Liver (tissue), 8 donors: ENCODE measurements at regions not wholly inside any gene's neighbourhood (a gene's known extent, or its start where the extent isn't known, plus 50 kb on each side); places are given as distances from the start of the nearest gene placed in this dataset.

Experiments used
- DNase-seq: peaks from one replicate; pipeline ENCODE4 v3.0.0-alpha.2; 2017; ENCODE audit warnings: low spot score
- H3K27ac ChIP-seq, 2 donors: one replicate each; pipeline ENCODE4 v1.7.0; 2013; ENCODE audit warnings: inconsistent platforms in 2 of 2, low read length in 2 of 2, control low read depth in 1 of 2, low read depth in 1 of 2, mild to moderate bottlenecking in 1 of 2
- H3K27me3 ChIP-seq, 4 donors: one replicate each; pipeline versions ENCODE4 v1.6.1 to v1.7.0; 2013; ENCODE audit warnings: low read length in 3 of 4, inconsistent platforms in 1 of 4, mild to moderate bottlenecking in 1 of 4, moderate library complexity in 1 of 4; ENCODE audit not compliant: control insufficient read depth in 4 of 4, insufficient read depth in 4 of 4
- H3K36me3 ChIP-seq, 4 donors: one replicate each; pipeline versions ENCODE4 v1.6.1 to v1.7.0; 2013; ENCODE audit warnings: low read length in 3 of 4, mild to moderate bottlenecking in 3 of 4, low read depth in 1 of 4, moderate library complexity in 1 of 4; ENCODE audit not compliant: control insufficient read depth in 4 of 4, insufficient read depth in 3 of 4
- H3K4me1 ChIP-seq, 4 donors: one replicate each; pipeline versions ENCODE4 v1.6.1 to v1.7.0; 2013; ENCODE audit warnings: low read length in 3 of 4, mild to moderate bottlenecking in 3 of 4, moderate library complexity in 1 of 4; ENCODE audit not compliant: control insufficient read depth in 4 of 4, insufficient read depth in 4 of 4
- H3K4me3 ChIP-seq, 3 donors: one replicate each; pipeline versions ENCODE4 v1.6.1 to v1.7.0; 2013; ENCODE audit warnings: low read length in 3 of 3, control low read depth in 1 of 3, low read depth in 1 of 3, mild to moderate bottlenecking in 1 of 3
- H3K9ac ChIP-seq, 2 donors: one replicate each; pipeline ENCODE4 v1.7.0; 2013; ENCODE audit warnings: low read length in 2 of 2, mild to moderate bottlenecking in 2 of 2, moderate library complexity in 2 of 2, control low read depth in 1 of 2, low read depth in 1 of 2
- H3K9me3 ChIP-seq, 4 donors: one replicate each; pipeline versions ENCODE4 v1.6.1 to v1.7.0; 2013; ENCODE audit warnings: low read length in 3 of 4; ENCODE audit not compliant: control insufficient read depth in 4 of 4
- ATF3 ChIP-seq: IDR thresholded peaks from 2 replicates; pipeline ENCODE4 v1.6.1; 2016; ENCODE audit warnings: antibody characterized with exemption
- CTCF ChIP-seq: fragments of 150-350 bp; IDR thresholded peaks from 2 replicates; pipeline ENCODE4 v1.5.1; 2017; ENCODE audit warnings: improper control_type of control experiment, low read depth, low read length; ENCODE audit not compliant: missing input control
- EGR1 ChIP-seq, 2 donors: IDR thresholded peaks; 2 replicates each; pipeline ENCODE4 v1.6.1; 2016 to 2018; ENCODE audit warnings: antibody characterized with exemption in 2 of 2, low read depth in 2 of 2
- FOXA1 ChIP-seq: IDR thresholded peaks from 2 replicates; pipeline ENCODE4 v1.6.1; 2016; ENCODE audit warnings: antibody characterized with exemption
- FOXA2 ChIP-seq: IDR thresholded peaks from 2 replicates; pipeline ENCODE4 v1.6.1; 2016; ENCODE audit warnings: antibody characterized with exemption
- GABPA ChIP-seq, 2 donors: IDR thresholded peaks in 1 of 2; conservative IDR thresholded peaks in 1 of 2; 2 replicates each; pipeline ENCODE4 v1.6.1; 2016; ENCODE audit warnings: antibody characterized with exemption in 2 of 2, mild to moderate bottlenecking in 1 of 2, moderate library complexity in 1 of 2
- HNF4A ChIP-seq, 2 donors: conservative IDR thresholded peaks; 2 replicates each; pipeline ENCODE4 v1.6.1; 2016; ENCODE audit warnings: antibody characterized with exemption in 2 of 2, mild to moderate bottlenecking in 2 of 2
- HNF4G ChIP-seq: IDR thresholded peaks from 2 replicates; pipeline ENCODE4 v1.6.1; 2016; ENCODE audit warnings: antibody characterized with exemption
- JUND ChIP-seq, 2 donors: IDR thresholded peaks; 2 replicates each; pipeline ENCODE4 v1.6.1; 2016; ENCODE audit warnings: antibody characterized with exemption in 2 of 2
- MAX ChIP-seq: IDR thresholded peaks from 2 replicates; pipeline ENCODE4 v1.6.1; 2016; ENCODE audit warnings: antibody characterized with exemption
- NR2F2 ChIP-seq: IDR thresholded peaks from 2 replicates; pipeline ENCODE4 v1.6.1; 2016; ENCODE audit warnings: antibody characterized with exemption
- RAD21 ChIP-seq, 2 donors: IDR thresholded peaks; 2 replicates each; pipeline ENCODE4 v1.6.1; 2016; ENCODE audit warnings: antibody characterized with exemption in 2 of 2, mild to moderate bottlenecking in 2 of 2
- REST ChIP-seq: IDR thresholded peaks from 2 replicates; pipeline ENCODE4 v1.6.1; 2016; ENCODE audit warnings: antibody characterized with exemption, mild to moderate bottlenecking
- RXRA ChIP-seq, 2 donors: IDR thresholded peaks; 2 replicates each; pipeline ENCODE4 v1.6.1; 2017 to 2018; ENCODE audit warnings: antibody characterized with exemption in 2 of 2, mild to moderate bottlenecking in 1 of 2
- SP1 ChIP-seq: IDR thresholded peaks from 2 replicates; pipeline ENCODE4 v1.6.1; 2018; ENCODE audit warnings: antibody characterized with exemption, mild to moderate bottlenecking
- TAF1 ChIP-seq: conservative IDR thresholded peaks from 2 replicates; pipeline ENCODE4 v1.6.1; 2016; ENCODE audit warnings: antibody characterized with exemption, mild to moderate bottlenecking
- YY1 ChIP-seq: IDR thresholded peaks from 2 replicates; pipeline ENCODE4 v1.6.1; 2016; ENCODE audit warnings: antibody characterized with exemption, mild to moderate bottlenecking
- ZBTB33 ChIP-seq: IDR thresholded peaks from 2 replicates; pipeline ENCODE4 v1.6.1; 2016; ENCODE audit warnings: antibody characterized with exemption
- WGBS: extraction: QIAGEN DNeasy Blood & Tissue Kit; methylation state at CpG from one replicate; pipeline ENCODE4 v1.1.7; 2013; 5-methylcytosine and 5-hydroxymethylcytosine counted together
- donor health status: healthy.
- donor health status: healthy.
- donor health status: healthy.
- donor health status: healthy.
- donor health status: healthy.

GRCh38 chr4:148790246-148790645, 348.0 kb upstream of the NR3C2 start:
- H3K9ac ChIP-seq, result no peak overlapping the region
- no peak for DNase-seq
- no peak for TF ChIP-seq YY1
- H3K4me3 ChIP-seq, result no peak overlapping the region
- no peaks in the 10 kb centered on the region for H3K9me3 ChIP-seq
- WGBS, result 83% methylated on average over 5 of the region's 5 CpGs
- H3K4me1 ChIP-seq, result no peaks in the 10 kb centered on the region
- H3K36me3 ChIP-seq, result no peaks in the 10 kb centered on the region
- no peak overlapping the region for H3K27ac ChIP-seq
- H3K27me3 ChIP-seq, result no peaks in the 10 kb centered on the region

- H3K36me3 ChIP-seq, result no peaks in the 10 kb centered on the region
- DNase-seq, result no peak
- no peaks in the 10 kb centered on the region for H3K4me1 ChIP-seq
- H3K27me3 ChIP-seq, result no peaks in the 10 kb centered on the region
- WGBS, result 50% methylated on average over 2 of the region's 2 CpGs
- TF ChIP-seq JUND (IDR thresholded peaks at IDR 0.05) (no peak), MAX (no peak), RAD21 (IDR thresholded peaks at IDR 0.05) (no peak), HNF4G (no peak), EGR1 (IDR thresholded peaks at IDR 0.05; ENCODE audit: low read depth in 2 of 2) (no peak), SP1 (no peak), FOXA1 (no peak), REST (no peak), HNF4A (conservative IDR thresholded peaks at IDR 0.05) (no peak), ZBTB33 (no peak), FOXA2 (no peak), YY1 (no peak), RXRA (IDR thresholded peaks at IDR 0.05) (no peak), TAF1 (no peak), GABPA (IDR thresholded peaks at IDR 0.05 in 1 of 2, conservative IDR thresholded peaks at IDR 0.05 in 1 of 2) (no peak), NR2F2 (no peak), CTCF (no peak), ATF3 (no peak)
- H3K4me3 ChIP-seq, result no peak overlapping the region
- H3K27ac ChIP-seq, result no peak overlapping the region
- H3K9me3 ChIP-seq, result no peaks in the 10 kb centered on the region
- H3K9ac ChIP-seq, result no peak overlapping the region
These were observed 345.7 kb upstream of the NR3C2 start for GRCh38 chr4:148787831-148788477.
